CD14-positive monocyte (primary cell): ENCODE measurements at regions not wholly inside any gene's neighbourhood (a gene's known extent, or its start where the extent isn't known, plus 50 kb on each side); places are given as distances from the start of the nearest gene placed in this dataset.

ENCODE experiments used
- DNase-seq, 3 donors: peaks; one replicate each; pipeline ENCODE4 v3.0.0-alpha.2; 2011 to 2022
- H2AFZ ChIP-seq: 2 replicates; pipeline ENCODE4 v1.6.0; 2012; ENCODE audit warnings: mild to moderate bottlenecking, low read depth, low read length, inconsistent platforms; ENCODE audit not compliant: insufficient read depth, poor library complexity, severe bottlenecking
- H3K27ac ChIP-seq, 2 donors: 1 replicate in 1 of 2; 2 replicates in 1 of 2; pipeline ENCODE4 v1.5.1; 2012 to 2013; ENCODE audit warnings: low read length in 2 of 2, control low read depth in 1 of 2, inconsistent platforms in 1 of 2, low read depth in 1 of 2, mild to moderate bottlenecking in 1 of 2
- H3K27me3 ChIP-seq, 2 donors: one replicate each; pipeline versions ENCODE4 v1.6.0 to v1.6.1; 2011 to 2013; ENCODE audit warnings: low read length in 2 of 2; ENCODE audit not compliant: control insufficient read depth in 2 of 2, insufficient read depth in 2 of 2
- H3K36me3 ChIP-seq, 2 donors: replicated peaks in 1 of 2; 1 replicate in 1 of 2; 2 replicates in 1 of 2; pipeline versions ENCODE4 v1.5.1 to v1.6.1; 2012 to 2013; ENCODE audit warnings: low read length in 2 of 2, control low read depth in 1 of 2, inconsistent platforms in 1 of 2, mild to moderate bottlenecking in 1 of 2; ENCODE audit not compliant: insufficient read depth in 2 of 2, control insufficient read depth in 1 of 2
- H3K4me1 ChIP-seq, 2 donors: 1 replicate in 1 of 2; 2 replicates in 1 of 2; pipeline versions ENCODE4 v1.5.1 to v1.6.1; 2012 to 2013; ENCODE audit warnings: low read length in 2 of 2, control low read depth in 1 of 2, inconsistent platforms in 1 of 2, mild to moderate bottlenecking in 1 of 2, moderate library complexity in 1 of 2; ENCODE audit not compliant: insufficient read depth in 2 of 2, control insufficient read depth in 1 of 2
- H3K4me2 ChIP-seq: replicated peaks from 2 replicates; pipeline ENCODE3; 2012; ENCODE audit warnings: low read length, moderate library complexity, mild to moderate bottlenecking; ENCODE audit not compliant: poor library complexity, severe bottlenecking; ENCODE audit errors: extremely low read depth
- H3K4me3 ChIP-seq, 3 experiments: fragments of 200-600 bp in 1 of 3; sonication (generic) in 1 of 3; replicated peaks in 1 of 3; 1 replicate in 2 of 3; 2 replicates in 1 of 3; pipeline ENCODE4 v1.5.1; 2011 to 2013; ENCODE audit warnings: low read length in 3 of 3, mild to moderate bottlenecking in 3 of 3, control low read depth in 2 of 3, low read depth in 2 of 3, inconsistent platforms in 1 of 3, moderate library complexity in 1 of 3
- H3K79me2 ChIP-seq: 2 replicates; pipeline ENCODE4 v1.6.0; 2012; ENCODE audit warnings: mild to moderate bottlenecking, control low read depth, inconsistent platforms, low read length, moderate library complexity; ENCODE audit not compliant: insufficient read depth
- H3K9ac ChIP-seq: 2 replicates; pipeline ENCODE4 v1.6.0; 2017; ENCODE audit warnings: low read length, mild to moderate bottlenecking; ENCODE audit not compliant: insufficient read depth, poor library complexity, severe bottlenecking
- H3K9me3 ChIP-seq, 2 donors: replicated peaks in 1 of 2; 1 replicate in 1 of 2; 2 replicates in 1 of 2; pipeline versions ENCODE4 v1.5.1 to v1.6.1; 2012 to 2013; ENCODE audit warnings: low read length in 2 of 2, control low read depth in 1 of 2; ENCODE audit not compliant: control insufficient read depth in 1 of 2, insufficient read depth in 1 of 2
- H4K20me1 ChIP-seq: 2 replicates; pipeline ENCODE4 v1.6.0; 2012; ENCODE audit warnings: mild to moderate bottlenecking, low read length, control low read depth, moderate library complexity; ENCODE audit not compliant: insufficient read depth
- H3K27ac Mint-ChIP-seq, 7 donors: one replicate each; pipeline ENCODE4 v1.8.0; 2020; ENCODE audit warnings: mild to moderate bottlenecking in 7 of 7, mixed read lengths in 7 of 7, moderate library complexity in 6 of 7, inconsistent platforms in 2 of 7
- H3K27me3 Mint-ChIP-seq, 3 donors: one replicate each; pipeline ENCODE4 v1.8.0; 2021 to 2022; ENCODE audit warnings: low read depth in 3 of 3, mild to moderate bottlenecking in 3 of 3, mixed read lengths in 3 of 3, moderate library complexity in 3 of 3, inconsistent platforms in 1 of 3
- H3K36me3 Mint-ChIP-seq, 2 donors: one replicate each; pipeline ENCODE4 v1.8.0; 2020; ENCODE audit warnings: mixed read lengths in 2 of 2, inconsistent platforms in 1 of 2, mild to moderate bottlenecking in 1 of 2
- H3K4me1 Mint-ChIP-seq: one replicate; pipeline ENCODE4 v1.8.0; 2020; ENCODE audit warnings: mild to moderate bottlenecking, mixed read lengths
- H3K4me3 Mint-ChIP-seq, 2 donors: one replicate each; pipeline ENCODE4 v1.8.0; 2020; ENCODE audit warnings: mild to moderate bottlenecking in 2 of 2, mixed read lengths in 2 of 2, moderate library complexity in 1 of 2
- H3K9me3 Mint-ChIP-seq, 7 donors: one replicate each; pipeline ENCODE4 v1.8.0; 2020 to 2022; ENCODE audit warnings: mixed read lengths in 7 of 7, mild to moderate bottlenecking in 6 of 7, moderate library complexity in 6 of 7, inconsistent platforms in 2 of 7
- CTCF ChIP-seq: fragments of 200-600 bp; IDR thresholded peaks from one replicate; pipeline ENCODE4 v1.8.0; 2022; ENCODE audit warnings: antibody characterized with exemption, mild to moderate bottlenecking
- WGBS: methylation state at CpG from one replicate; pipeline ENCODE4 v1.1.5; 2013; ENCODE audit warnings: missing lambda C conversion rate; ENCODE audit not compliant: insufficient coverage; 5-methylcytosine and 5-hydroxymethylcytosine counted together
- intact Hi-C, 2 donors: fragments of 100-400 bp; cut with micrococcal nuclease; formaldehyde crosslinking; loops; one replicate each; pipeline versions ENCODE4 v1.15.0 to v1.15.1; 2023

GRCh38 chr1:38168365-38168764 lies 121.8 kb upstream of the POU3F1 start:
- Histone ChIP-seq H3K4me1 (peaks cover 8 to 10% of the 10 kb centered on the region in 2 donors), H3K4me2 (no peak overlapping the region), H3K79me2 (no peaks in the 10 kb centered on the region), H3K27me3 (no peaks in the 10 kb centered on the region), H3K27ac (no peak overlapping the region), H3K9ac (no peak overlapping the region), H3K9me3 (no peaks in the 10 kb centered on the region), H4K20me1 (no peaks in the 10 kb centered on the region), H3K36me3 (no peaks in the 10 kb centered on the region), H2AFZ (no peak overlapping the region), H3K4me3 (no peak overlapping the region)
- H3K4me1 Mint-ChIP-seq: peaks cover 11% of the 10 kb centered on the region
- no peaks in the 10 kb centered on the region for H3K36me3 Mint-ChIP-seq
- peaks cover 6 to 9% (median 9%) of the 10 kb centered on the region in 3 donors for H3K27me3 Mint-ChIP-seq
- no peak overlapping the region for H3K27ac Mint-ChIP-seq
- intact Hi-C loops: no loop called here
- DNase-seq: no peak
- no peak for TF ChIP-seq CTCF
- H3K9me3 Mint-ChIP-seq: peaks cover 0 to 6% (median 0%) of the 10 kb centered on the region in 7 donors
- H3K4me3 Mint-ChIP-seq: no peak overlapping the region
- whole genome bisulfite sequencing: 100% methylated on average over 2 of the region's 2 CpGs

- no peak for DNase-seq
- Mint-ChIP-seq H3K27ac (peak overlapping the region in 1 of 7 donors; percentile 46), H3K36me3 (no peaks in the 10 kb centered on the region), H3K4me3 (no peak overlapping the region), H3K4me1 (no peaks in the 10 kb centered on the region), H3K27me3 (peaks cover 6 to 9% (median 9%) of the 10 kb centered on the region in 3 donors), H3K9me3 (peaks cover 0 to 2% (median 0%) of the 10 kb centered on the region in 7 donors)
- Histone ChIP-seq H3K4me2 (no peak overlapping the region), H3K4me1 (no peaks in the 10 kb centered on the region), H3K79me2 (no peaks in the 10 kb centered on the region), H3K27me3 (peaks cover 0 to 2% of the 10 kb centered on the region in 2 donors), H2AFZ (no peak overlapping the region), H3K27ac (no peak overlapping the region), H3K9me3 (no peaks in the 10 kb centered on the region), H3K36me3 (no peaks in the 10 kb centered on the region), H4K20me1 (no peaks in the 10 kb centered on the region), H3K9ac (no peak overlapping the region), H3K4me3 (no peak overlapping the region)
- 94% methylated on average over 2 of the region's 4 CpGs for WGBS
- intact Hi-C loops: no loop called here
- no peak for TF ChIP-seq CTCF
Observed at GRCh38 chr1:38166461-38166860, 119.9 kb upstream of the POU3F1 start.
